GM23338 (cell line): ENCODE measurements at regions not wholly inside any gene's neighbourhood (a gene's known extent, or its start where the extent isn't known, plus 50 kb on each side); places are given as distances from the start of the nearest gene placed in this dataset.

Experiments
- ATAC-seq: fragments of 200-7000 bp; cut with Tn5 transposase; 3 replicates; pipeline ENCODE4 v1.9.1; 2020
- DNase-seq: peaks from one replicate; pipeline ENCODE4 v3.0.0-alpha.2; 2015; ENCODE audit warnings: low spot score
- H2AFZ ChIP-seq: fragments of 200-600 bp; sonication (generic); 2 replicates; pipeline ENCODE4 v1.8.0; 2016; ENCODE audit warnings: antibody characterized with exemption, mild to moderate bottlenecking, moderate library complexity
- H3F3A ChIP-seq: fragments of 200-600 bp; sonication (generic); replicated peaks from 2 replicates; pipeline ENCODE4 v1.8.0; 2017; ENCODE audit warnings: antibody characterized with exemption, mixed run types, low read depth
- H3K27ac ChIP-seq: fragments of 200-600 bp; sonication (generic); 2 replicates; pipeline ENCODE4 v1.6.1; 2016; ENCODE audit warnings: low read depth
- H3K27me3 ChIP-seq: fragments of 200-600 bp; sonication (generic); 2 replicates; pipeline ENCODE4 v1.8.0; 2016; ENCODE audit warnings: mild to moderate bottlenecking, mixed run types, moderate library complexity; ENCODE audit not compliant: insufficient read depth
- H3K36me3 ChIP-seq: fragments of 200-600 bp; sonication (generic); 2 replicates; pipeline ENCODE4 v1.8.0; 2016; ENCODE audit warnings: mild to moderate bottlenecking; ENCODE audit not compliant: insufficient read depth
- H3K4me1 ChIP-seq: fragments of 200-600 bp; sonication (generic); 2 replicates; pipeline ENCODE4 v1.8.0; 2016; ENCODE audit warnings: mild to moderate bottlenecking, moderate library complexity; ENCODE audit not compliant: insufficient read depth
- H3K4me2 ChIP-seq: fragments of 200-600 bp; sonication (generic); 2 replicates; pipeline ENCODE4 v1.7.1; 2017; ENCODE audit warnings: mixed run types
- H3K4me3 ChIP-seq: fragments of 200-600 bp; sonication (generic); 2 replicates; pipeline ENCODE4 v1.6.1; 2016; ENCODE audit warnings: mixed run types
- H3K79me2 ChIP-seq: fragments of 200-600 bp; sonication (generic); replicated peaks from 2 replicates; pipeline ENCODE4 v1.8.0; 2017; ENCODE audit warnings: mild to moderate bottlenecking; ENCODE audit not compliant: insufficient read depth
- H3K9me2 ChIP-seq: fragments of 200-600 bp; sonication (generic); 2 replicates; pipeline ENCODE4 v1.8.0; 2017; ENCODE audit not compliant: insufficient read depth
- H4K20me1 ChIP-seq: fragments of 200-600 bp; sonication (generic); replicated peaks from 2 replicates; pipeline ENCODE4 v1.8.0; 2017; ENCODE audit warnings: mild to moderate bottlenecking; ENCODE audit not compliant: insufficient read depth
- H3K27ac Mint-ChIP-seq: 2 replicates; pipeline ENCODE4 v1.8.0; 2020; ENCODE audit warnings: inconsistent platforms, mild to moderate bottlenecking, moderate library complexity, mixed read lengths
- H3K27me3 Mint-ChIP-seq: 3 replicates; pipeline ENCODE4 v1.8.0; 2022; ENCODE audit warnings: low read depth, mild to moderate bottlenecking, moderate library complexity, mixed read lengths, inconsistent platforms; ENCODE audit not compliant: insufficient read depth, poor library complexity
- H3K36me3 Mint-ChIP-seq: 3 replicates; pipeline ENCODE4 v1.8.0; 2021; ENCODE audit warnings: low read depth, mild to moderate bottlenecking, inconsistent platforms, moderate library complexity, mixed read lengths
- H3K4me1 Mint-ChIP-seq: 3 replicates; pipeline ENCODE4 v1.8.0; 2020; ENCODE audit warnings: mild to moderate bottlenecking, inconsistent platforms, mixed read lengths
- H3K4me3 Mint-ChIP-seq: 3 replicates; pipeline ENCODE4 v1.8.0; 2021; ENCODE audit warnings: moderate library complexity, mild to moderate bottlenecking, inconsistent platforms, mixed read lengths
- H3K9me3 Mint-ChIP-seq: 3 replicates; pipeline ENCODE4 v1.8.0; 2020; ENCODE audit warnings: moderate library complexity, mild to moderate bottlenecking, inconsistent platforms, mixed read lengths
- CREB1 ChIP-seq: fragments of 250-450 bp; sonication (Bioruptor Pico); IDR thresholded peaks from 2 replicates; pipeline ENCODE4 v1.5.0; 2020; ENCODE audit warnings: low read depth, mild to moderate bottlenecking, moderate library complexity
- EZH2 ChIP-seq: fragments of 200-600 bp; sonication (generic); IDR thresholded peaks from one replicate; pipeline ENCODE4 v1.8.0; 2017; ENCODE audit warnings: antibody characterized with exemption, mild to moderate bottlenecking, low read depth; ENCODE audit not compliant: unreplicated experiment
- EZH2phosphoT487 ChIP-seq: fragments of 200-600 bp; sonication (generic); IDR thresholded peaks from one replicate; pipeline ENCODE4 v1.8.1; 2018; ENCODE audit warnings: antibody characterized with exemption; ENCODE audit not compliant: unreplicated experiment
- JUNB ChIP-seq: IDR thresholded peaks from one replicate; pipeline ENCODE4 v1.6.1; 2016; ENCODE audit warnings: antibody characterized with exemption; ENCODE audit not compliant: unreplicated experiment
- POLR2AphosphoS5 ChIP-seq: IDR thresholded peaks from 2 replicates; pipeline ENCODE4 v1.6.1; 2016; ENCODE audit warnings: antibody characterized with exemption, low read depth
- STAT1 ChIP-seq: IDR thresholded peaks from one replicate; pipeline ENCODE4 v1.6.1; 2016; ENCODE audit warnings: antibody characterized with exemption; ENCODE audit not compliant: unreplicated experiment
- ZNF114 ChIP-seq: fragments of 250-450 bp; sonication (Bioruptor Pico); IDR thresholded peaks from 2 replicates; pipeline ENCODE4 v1.5.0; 2020; ENCODE audit warnings: mild to moderate bottlenecking, moderate library complexity
- ZNF331 ChIP-seq: fragments of 250-450 bp; sonication (Bioruptor Pico); IDR thresholded peaks from 2 replicates; pipeline ENCODE4 v1.5.0; 2020; ENCODE audit warnings: low read depth, mild to moderate bottlenecking, moderate library complexity
- TF ChIP-seq, protein P1 (sequence below): IDR thresholded peaks from 2 replicates; pipeline ENCODE4 v1.6.1; 2016; ENCODE audit warnings: antibody characterized with exemption
- TF ChIP-seq, protein P2 (sequence below): IDR thresholded peaks from one replicate; pipeline ENCODE4 v1.6.1; 2018; ENCODE audit warnings: antibody characterized with exemption; ENCODE audit not compliant: unreplicated experiment
- TF ChIP-seq, protein P3 (sequence below), 2 experiments: fragments of 200-600 bp in 1 of 2; sonication (generic) in 1 of 2; conservative IDR thresholded peaks; 2 replicates each; pipeline versions ENCODE4 v1.5.1 to v1.6.1; 2016 to 2017; ENCODE audit warnings: antibody characterized with exemption in 2 of 2, low read depth in 2 of 2, mild to moderate bottlenecking in 2 of 2, moderate library complexity in 1 of 2

DNA sequence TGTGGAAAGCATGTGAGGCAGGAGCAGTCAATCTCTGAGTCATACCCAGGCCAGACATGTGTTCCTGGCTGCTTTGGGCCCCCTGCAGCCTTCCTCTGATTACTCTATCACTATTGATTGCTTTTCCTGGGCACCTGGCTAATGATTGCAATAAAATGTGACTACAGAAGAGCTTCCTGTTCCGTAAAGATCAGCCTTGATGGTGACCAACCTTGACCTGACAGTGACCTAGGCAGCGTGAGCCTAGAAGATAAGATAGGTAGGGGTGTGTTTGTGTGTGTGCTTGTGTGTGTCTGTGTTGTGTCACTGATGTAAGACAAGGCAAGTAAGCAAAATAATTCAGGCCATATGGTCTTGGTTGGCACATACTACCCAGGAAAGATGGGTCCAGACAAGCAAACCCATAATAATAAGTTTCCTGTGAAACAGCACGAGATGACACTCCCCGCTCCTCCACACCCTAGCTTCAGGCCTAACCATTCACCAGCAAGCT lies 367.7 kb upstream of the CDH11 start (continued):
- TF ChIP-seq, protein P1, sequence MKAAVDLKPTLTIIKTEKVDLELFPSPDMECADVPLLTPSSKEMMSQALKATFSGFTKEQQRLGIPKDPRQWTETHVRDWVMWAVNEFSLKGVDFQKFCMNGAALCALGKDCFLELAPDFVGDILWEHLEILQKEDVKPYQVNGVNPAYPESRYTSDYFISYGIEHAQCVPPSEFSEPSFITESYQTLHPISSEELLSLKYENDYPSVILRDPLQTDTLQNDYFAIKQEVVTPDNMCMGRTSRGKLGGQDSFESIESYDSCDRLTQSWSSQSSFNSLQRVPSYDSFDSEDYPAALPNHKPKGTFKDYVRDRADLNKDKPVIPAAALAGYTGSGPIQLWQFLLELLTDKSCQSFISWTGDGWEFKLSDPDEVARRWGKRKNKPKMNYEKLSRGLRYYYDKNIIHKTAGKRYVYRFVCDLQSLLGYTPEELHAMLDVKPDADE = no peak
- TF ChIP-seq ZNF114 (no peak), ZNF331 (CRISPR knock-in tag) (no peak), EZH2 (no peak)

DNA sequence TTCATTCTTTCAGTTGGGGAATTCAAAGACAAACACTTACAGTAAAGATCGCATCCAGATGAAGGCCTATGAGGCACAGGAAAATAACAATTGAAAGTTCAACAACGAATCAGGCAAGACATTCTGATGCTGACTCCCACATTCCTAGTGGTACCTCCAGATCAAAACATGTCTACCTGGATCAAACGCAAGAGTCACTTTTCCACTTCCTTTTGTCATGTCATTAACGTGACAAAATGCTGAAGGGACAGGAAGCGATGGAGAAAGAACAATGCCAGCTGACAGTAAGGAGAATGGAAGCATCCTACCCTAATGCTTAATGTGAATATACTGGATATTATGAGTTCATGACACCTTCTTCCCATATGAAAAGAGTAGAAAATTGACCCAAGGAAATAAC lies 365.4 kb upstream of the CDH11 start:
- Histone ChIP-seq H3K4me2 (no peak overlapping the region), H3K27me3 (no peaks in the 10 kb centered on the region), H2AFZ (no peak overlapping the region), H3K4me3 (no peak overlapping the region), H3K79me2 (no peaks in the 10 kb centered on the region), H3F3A (no peaks in the 10 kb centered on the region), H4K20me1 (no peaks in the 10 kb centered on the region), H3K27ac (no peak overlapping the region), H3K4me1 (no peaks in the 10 kb centered on the region), H3K9me2 (no peaks in the 10 kb centered on the region), H3K36me3 (no peaks in the 10 kb centered on the region)
- H3K9me3 Mint-ChIP-seq = no peaks in the 10 kb centered on the region; the same call in 2 of the 3 replicates
- peaks cover 1% of the 10 kb centered on the region for H3K27me3 Mint-ChIP-seq
- no peak for ATAC-seq
- H3K36me3 Mint-ChIP-seq = no peaks in the 10 kb centered on the region
- no peaks in the 10 kb centered on the region for H3K4me1 Mint-ChIP-seq
- DNase-seq = no peak
- H3K4me3 Mint-ChIP-seq = no peak overlapping the region
- H3K27ac Mint-ChIP-seq = no peak overlapping the region
- TF ChIP-seq STAT1 (no peak), EZH2phosphoT487 (no peak), POLR2AphosphoS5 (no peak), EZH2 (no peak), JUNB (no peak), CREB1 (CRISPR knock-in tag) (no peak), ZNF331 (CRISPR knock-in tag) (no peak)
- TF ChIP-seq, protein P1 = no peak
- TF ChIP-seq, protein P2, sequence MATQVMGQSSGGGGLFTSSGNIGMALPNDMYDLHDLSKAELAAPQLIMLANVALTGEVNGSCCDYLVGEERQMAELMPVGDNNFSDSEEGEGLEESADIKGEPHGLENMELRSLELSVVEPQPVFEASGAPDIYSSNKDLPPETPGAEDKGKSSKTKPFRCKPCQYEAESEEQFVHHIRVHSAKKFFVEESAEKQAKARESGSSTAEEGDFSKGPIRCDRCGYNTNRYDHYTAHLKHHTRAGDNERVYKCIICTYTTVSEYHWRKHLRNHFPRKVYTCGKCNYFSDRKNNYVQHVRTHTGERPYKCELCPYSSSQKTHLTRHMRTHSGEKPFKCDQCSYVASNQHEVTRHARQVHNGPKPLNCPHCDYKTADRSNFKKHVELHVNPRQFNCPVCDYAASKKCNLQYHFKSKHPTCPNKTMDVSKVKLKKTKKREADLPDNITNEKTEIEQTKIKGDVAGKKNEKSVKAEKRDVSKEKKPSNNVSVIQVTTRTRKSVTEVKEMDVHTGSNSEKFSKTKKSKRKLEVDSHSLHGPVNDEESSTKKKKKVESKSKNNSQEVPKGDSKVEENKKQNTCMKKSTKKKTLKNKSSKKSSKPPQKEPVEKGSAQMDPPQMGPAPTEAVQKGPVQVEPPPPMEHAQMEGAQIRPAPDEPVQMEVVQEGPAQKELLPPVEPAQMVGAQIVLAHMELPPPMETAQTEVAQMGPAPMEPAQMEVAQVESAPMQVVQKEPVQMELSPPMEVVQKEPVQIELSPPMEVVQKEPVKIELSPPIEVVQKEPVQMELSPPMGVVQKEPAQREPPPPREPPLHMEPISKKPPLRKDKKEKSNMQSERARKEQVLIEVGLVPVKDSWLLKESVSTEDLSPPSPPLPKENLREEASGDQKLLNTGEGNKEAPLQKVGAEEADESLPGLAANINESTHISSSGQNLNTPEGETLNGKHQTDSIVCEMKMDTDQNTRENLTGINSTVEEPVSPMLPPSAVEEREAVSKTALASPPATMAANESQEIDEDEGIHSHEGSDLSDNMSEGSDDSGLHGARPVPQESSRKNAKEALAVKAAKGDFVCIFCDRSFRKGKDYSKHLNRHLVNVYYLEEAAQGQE = no peak
- TF ChIP-seq, protein P3, sequence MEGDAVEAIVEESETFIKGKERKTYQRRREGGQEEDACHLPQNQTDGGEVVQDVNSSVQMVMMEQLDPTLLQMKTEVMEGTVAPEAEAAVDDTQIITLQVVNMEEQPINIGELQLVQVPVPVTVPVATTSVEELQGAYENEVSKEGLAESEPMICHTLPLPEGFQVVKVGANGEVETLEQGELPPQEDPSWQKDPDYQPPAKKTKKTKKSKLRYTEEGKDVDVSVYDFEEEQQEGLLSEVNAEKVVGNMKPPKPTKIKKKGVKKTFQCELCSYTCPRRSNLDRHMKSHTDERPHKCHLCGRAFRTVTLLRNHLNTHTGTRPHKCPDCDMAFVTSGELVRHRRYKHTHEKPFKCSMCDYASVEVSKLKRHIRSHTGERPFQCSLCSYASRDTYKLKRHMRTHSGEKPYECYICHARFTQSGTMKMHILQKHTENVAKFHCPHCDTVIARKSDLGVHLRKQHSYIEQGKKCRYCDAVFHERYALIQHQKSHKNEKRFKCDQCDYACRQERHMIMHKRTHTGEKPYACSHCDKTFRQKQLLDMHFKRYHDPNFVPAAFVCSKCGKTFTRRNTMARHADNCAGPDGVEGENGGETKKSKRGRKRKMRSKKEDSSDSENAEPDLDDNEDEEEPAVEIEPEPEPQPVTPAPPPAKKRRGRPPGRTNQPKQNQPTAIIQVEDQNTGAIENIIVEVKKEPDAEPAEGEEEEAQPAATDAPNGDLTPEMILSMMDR (conservative IDR thresholded peaks at IDR 0.05; ENCODE audit: low read depth in 2 of 2) = no peak
